HCT116 (cell line): ENCODE measurements at regions not wholly inside any gene's neighbourhood (a gene's known extent, or its start where the extent isn't known, plus 50 kb on each side); places are given as distances from the start of the nearest gene placed in this dataset.

Source experiments
- ATAC-seq: fragments of 200-7000 bp; cut with Tn5 transposase; 2 replicates; pipeline ENCODE4 v1.9.1; 2020; ENCODE audit warnings: mild to moderate bottlenecking, moderate library complexity
- BruUV-seq: library from RNA; stranded (reverse); fragments of 400-500 nt; replicated peaks from 2 replicates; lab custom pipeline; 2021; lab: Mats Ljungman, UMichigan
- CTCF ChIA-PET: fragments of 300-600 bp; sonication (Branson Sonifier 250); formaldehyde crosslinking; loops from one replicate; lab custom pipeline; 2021; ENCODE audit warnings: antibody characterized with exemption; lab: Charles Lee
- POLR2A ChIA-PET: fragments of 300-600, 350-600 bp; sonication (Branson Sonifier 250); formaldehyde crosslinking; loops from one replicate; lab custom pipeline; 2021; ENCODE audit warnings: antibody characterized with exemption; lab: Charles Lee
- RAD21 ChIA-PET, 2 experiments: fragments of 300-600 bp; sonication (Branson Sonifier 250); formaldehyde crosslinking; loops; one replicate each; lab custom pipeline; 2023; ENCODE audit warnings: low total read pairs in 2 of 2; ENCODE audit not compliant: uncharacterized antibody in 2 of 2, unreplicated experiment in 2 of 2, low non-redundant PET in 1 of 2; lab: Charles Lee
- DNase-seq: peaks from one replicate; pipeline ENCODE4 v3.0.0-alpha.2; 2010; ENCODE audit warnings: low read depth, low spot score
- H2AFZ ChIP-seq: fragments of 200-600 bp; shearing (Covaris generic), sonication (generic); 2 replicates; pipeline ENCODE4 v1.6.1; 2017; ENCODE audit warnings: low read depth, mixed run types, mixed read lengths, antibody characterized with exemption, low read length; ENCODE audit not compliant: poor library complexity, severe bottlenecking
- H3K27ac ChIP-seq: 2 replicates; pipeline ENCODE4 v1.5.1; 2012; ENCODE audit warnings: low read depth, low read length
- H3K27me3 ChIP-seq: fragments of 200-600 bp; sonication (generic); 2 replicates; pipeline ENCODE4 v1.6.1; 2016; ENCODE audit warnings: mixed run types, low read length, mixed read lengths; ENCODE audit not compliant: insufficient read depth
- H3K36me3 ChIP-seq, 2 experiments: fragments of 200-500 bp in 1 of 2; fragments of 200-600 bp in 1 of 2; sonication (Bioruptor generic) in 1 of 2; sonication (generic) in 1 of 2; 2 replicates each; pipeline versions ENCODE4 v1.5.1 to v1.6.1; 2014 to 2016; ENCODE audit warnings: low read length in 2 of 2, inconsistent platforms in 1 of 2, mixed read lengths in 1 of 2, mixed run types in 1 of 2; ENCODE audit not compliant: insufficient read depth in 2 of 2, control insufficient read depth in 1 of 2
- H3K4me1 ChIP-seq, 2 experiments: fragments of 200-600 bp in 1 of 2; sonication (generic) in 1 of 2; 2 replicates each; pipeline versions ENCODE4 v1.5.1 to v1.6.1; 2012 to 2017; ENCODE audit warnings: low read length in 2 of 2, inconsistent platforms in 1 of 2, mild to moderate bottlenecking in 1 of 2, mixed read lengths in 1 of 2, mixed run types in 1 of 2, moderate library complexity in 1 of 2; ENCODE audit not compliant: insufficient read depth in 2 of 2, control insufficient read depth in 1 of 2
- H3K4me2 ChIP-seq: fragments of 200-600 bp; sonication (generic); 2 replicates; pipeline ENCODE4 v1.6.1; 2017; ENCODE audit warnings: mixed run types, low read length, mixed read lengths
- H3K4me3 ChIP-seq, 2 experiments: fragments of 200-600 bp in 1 of 2; sonication (generic) in 1 of 2; replicated peaks in 1 of 2; 2 replicates each; pipeline ENCODE4 v1.5.1; 2011 to 2016; ENCODE audit warnings: low read length in 2 of 2, control low read depth in 1 of 2, low read depth in 1 of 2, mild to moderate bottlenecking in 1 of 2, mixed read lengths in 1 of 2, mixed run types in 1 of 2
- H3K79me2 ChIP-seq: fragments of 200-600 bp; sonication (generic); 2 replicates; pipeline ENCODE4 v1.6.1; 2017; ENCODE audit warnings: mild to moderate bottlenecking, mixed run types, low read length, moderate library complexity, mixed read lengths; ENCODE audit not compliant: insufficient read depth
- H3K9ac ChIP-seq: fragments of 200-600 bp; sonication (generic); 2 replicates; pipeline ENCODE4 v1.6.1; 2016; ENCODE audit warnings: low read length, mixed read lengths
- H3K9me2 ChIP-seq: fragments of 200-600 bp; sonication (generic), shearing (Covaris generic); 2 replicates; pipeline ENCODE4 v1.6.1; 2017; ENCODE audit warnings: mixed run types, mild to moderate bottlenecking, moderate library complexity; ENCODE audit not compliant: insufficient read depth
- H3K9me3 ChIP-seq, 2 experiments: fragments of 200-500 bp in 1 of 2; fragments of 200-600 bp in 1 of 2; sonication (Bioruptor generic) in 1 of 2; sonication (generic) in 1 of 2; 2 replicates each; pipeline ENCODE4 v1.6.1; 2014 to 2017; ENCODE audit warnings: low read length in 2 of 2, mixed read lengths in 2 of 2, inconsistent platforms in 1 of 2, low read depth in 1 of 2, mild to moderate bottlenecking in 1 of 2, mixed run types in 1 of 2, moderate library complexity in 1 of 2; ENCODE audit not compliant: control insufficient read depth in 1 of 2, insufficient read depth in 1 of 2
- H4K20me1 ChIP-seq: fragments of 200-600 bp; sonication (generic), shearing (Covaris generic); 2 replicates; pipeline ENCODE4 v1.6.1; 2017; ENCODE audit warnings: mixed run types, mild to moderate bottlenecking, moderate library complexity; ENCODE audit not compliant: insufficient read depth
- CBX3 ChIP-seq: IDR thresholded peaks from 2 replicates; pipeline ENCODE4 v1.6.1; 2012; ENCODE audit warnings: low read depth
- CEBPB ChIP-seq: IDR thresholded peaks from 2 replicates; pipeline ENCODE4 v1.6.1; 2012; ENCODE audit warnings: low read depth
- CTCF ChIP-seq, 3 experiments: fragments of 200-600 bp in 1 of 3; sonication (generic) in 1 of 3; IDR thresholded peaks in 2 of 3; conservative IDR thresholded peaks in 1 of 3; 2 replicates each; pipeline ENCODE4 v1.5.1; 2012 to 2017; ENCODE audit warnings: low read depth in 2 of 3, low read length in 2 of 3, antibody characterized with exemption in 1 of 3, borderline replicate concordance in 1 of 3, control low read depth in 1 of 3, mild to moderate bottlenecking in 1 of 3, mixed read lengths in 1 of 3, mixed run types in 1 of 3, moderate library complexity in 1 of 3; ENCODE audit not compliant: insufficient read depth in 1 of 3
- EZH2phosphoT487 ChIP-seq: fragments of 200-600 bp; IDR thresholded peaks from 2 replicates; pipeline ENCODE4 v1.6.1; 2018; ENCODE audit warnings: antibody characterized with exemption, borderline replicate concordance
- FOSL1 ChIP-seq: IDR thresholded peaks from 2 replicates; pipeline ENCODE4 v1.6.1; 2012; ENCODE audit warnings: low read depth
- JUND ChIP-seq: IDR thresholded peaks from 2 replicates; pipeline ENCODE4 v1.6.1; 2012
- MAX ChIP-seq: IDR thresholded peaks from 2 replicates; pipeline ENCODE4 v1.6.1; 2012
- POLR2A ChIP-seq: IDR thresholded peaks from 2 replicates; pipeline ENCODE4 v1.7.0; 2011; ENCODE audit warnings: borderline replicate concordance; ENCODE audit not compliant: insufficient read depth, insufficient read length; ENCODE audit errors: extremely low read depth
- POLR2AphosphoS5 ChIP-seq: IDR thresholded peaks from 2 replicates; pipeline ENCODE4 v1.6.1; 2011; ENCODE audit warnings: mild to moderate bottlenecking, low read depth, low read length, moderate library complexity
- RAD21 ChIP-seq: IDR thresholded peaks from 2 replicates; pipeline ENCODE4 v1.6.1; 2012; ENCODE audit warnings: low read depth, mild to moderate bottlenecking
- REST ChIP-seq: IDR thresholded peaks from 2 replicates; pipeline ENCODE4 v1.6.1; 2012; ENCODE audit warnings: low read depth
- SIN3A ChIP-seq: IDR thresholded peaks from 2 replicates; pipeline ENCODE4 v1.6.1; 2012; ENCODE audit warnings: low read depth
- SP1 ChIP-seq: IDR thresholded peaks from 2 replicates; pipeline ENCODE4 v1.6.1; 2012; ENCODE audit warnings: low read depth
- SRF ChIP-seq: IDR thresholded peaks from 2 replicates; pipeline ENCODE4 v1.6.1; 2012; ENCODE audit warnings: low read depth
- TCF7L2 ChIP-seq: IDR thresholded peaks from 2 replicates; pipeline ENCODE4 v1.7.0; 2011; ENCODE audit warnings: borderline replicate concordance, inconsistent platforms; ENCODE audit not compliant: insufficient read depth, insufficient read length; ENCODE audit errors: extremely low read depth
- YY1 ChIP-seq: IDR thresholded peaks from 2 replicates; pipeline ENCODE4 v1.6.1; 2011; ENCODE audit warnings: low read length, low read depth, moderate library complexity, mild to moderate bottlenecking; ENCODE audit not compliant: insufficient replicate concordance; ENCODE audit errors: extremely low read depth
- ZBTB33 ChIP-seq: IDR thresholded peaks from 2 replicates; pipeline ENCODE4 v1.6.1; 2011; ENCODE audit warnings: mild to moderate bottlenecking, low read length, moderate library complexity; ENCODE audit not compliant: insufficient replicate concordance; ENCODE audit errors: extremely low read depth
- ZFX ChIP-seq: fragments of 450-650 bp; IDR thresholded peaks from 2 replicates; pipeline ENCODE4 v1.6.1; 2017
- ZNF274 ChIP-seq: fragments of 200-500 bp; sonication (Bioruptor generic); IDR thresholded peaks from 2 replicates; pipeline ENCODE4 v1.6.1; 2014; ENCODE audit warnings: mild to moderate bottlenecking, low read depth, low read length, inconsistent platforms
- intact Hi-C: fragments of 100-400 bp; cut with micrococcal nuclease; formaldehyde crosslinking; loops from 2 replicates; pipeline ENCODE4 v1.10.0; 2022
- TF ChIP-seq, protein P1 (sequence below): IDR thresholded peaks from 2 replicates; pipeline ENCODE4 v1.6.1; 2012

DNA sequence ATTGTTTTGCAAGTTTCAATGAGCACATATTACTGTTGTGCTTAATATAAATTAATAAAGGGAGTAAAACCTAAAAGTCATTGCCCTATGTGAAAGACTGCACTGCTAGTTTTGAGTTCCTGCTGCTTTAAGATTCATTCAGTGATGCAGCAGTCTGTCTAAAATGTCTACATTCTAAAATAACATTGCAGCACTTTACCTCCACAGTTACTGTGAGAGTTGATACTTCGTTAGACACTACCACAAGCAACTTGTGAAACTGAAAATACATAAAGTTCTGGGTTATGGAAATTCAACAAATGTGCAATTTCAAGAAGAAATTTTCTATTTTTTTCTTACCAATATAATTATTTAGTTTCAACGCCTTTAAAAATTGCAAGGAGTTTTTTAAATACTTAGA lies 1175.2 kb upstream of the DIAPH2 start:
- Histone ChIP-seq H4K20me1 (no peaks in the 10 kb centered on the region), H3K27me3 (no peaks in the 10 kb centered on the region), H3K9ac (no peak overlapping the region), H3K27ac (no peak overlapping the region), H3K9me3 (peaks cover 0 to 4% of the 10 kb centered on the region in 2 experiments; a peak in 1 of 4 replicates), H3K4me1 (no peaks in the 10 kb centered on the region), H3K36me3 (no peaks in the 10 kb centered on the region), H2AFZ (no peak overlapping the region), H3K4me3 (no peak overlapping the region), H3K9me2 (no peaks in the 10 kb centered on the region), H3K4me2 (no peak overlapping the region), H3K79me2 (no peaks in the 10 kb centered on the region)
- TF ChIP-seq EZH2phosphoT487 = no peak
- TF ChIP-seq CBX3 = no peak
- no peak for TF ChIP-seq ZNF274
- no peak for TF ChIP-seq REST
- no peak for TF ChIP-seq MAX
- TF ChIP-seq, protein P1, sequence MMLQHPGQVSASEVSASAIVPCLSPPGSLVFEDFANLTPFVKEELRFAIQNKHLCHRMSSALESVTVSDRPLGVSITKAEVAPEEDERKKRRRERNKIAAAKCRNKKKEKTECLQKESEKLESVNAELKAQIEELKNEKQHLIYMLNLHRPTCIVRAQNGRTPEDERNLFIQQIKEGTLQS = no peak
- no peak for TF ChIP-seq SIN3A
- no peak for TF ChIP-seq RAD21
- no peak for TF ChIP-seq CTCF (IDR thresholded peaks at IDR 0.05 in 2 of 3, conservative IDR thresholded peaks at IDR 0.05 in 1 of 3; ENCODE audit: borderline replicate concordance in 1 of 3, insufficient read depth in 1 of 3, low read depth in 2 of 3, low read length in 2 of 3)
- no peak for TF ChIP-seq CEBPB
- no peak for TF ChIP-seq TCF7L2
- no peak for TF ChIP-seq YY1
- TF ChIP-seq ZBTB33 = no peak
- no peak for TF ChIP-seq ZFX
- no peak for TF ChIP-seq POLR2A
- no peak for TF ChIP-seq SRF
- no peak for TF ChIP-seq FOSL1
- no peak for TF ChIP-seq JUND
- no peak for TF ChIP-seq SP1
- TF ChIP-seq POLR2AphosphoS5 = no peak
- DNase-seq (no peak), ATAC-seq (no peak)
- CTCF ChIA-PET = no interaction called here
- no TSS peak for BruUV-seq
- RAD21 ChIA-PET = no interaction called here
- POLR2A ChIA-PET = no interaction called here
- intact Hi-C loops = no loop called here
